Suprapubic skin (tissue), 3 donors: ENCODE measurements at regions not wholly inside any gene's neighbourhood (a gene's known extent, or its start where the extent isn't known, plus 50 kb on each side); places are given as distances from the start of the nearest gene placed in this dataset.

ENCODE experiments used
- CTCF ChIP-seq, 2 donors: fragments of 200-600 bp in 1 of 2; fragments of 450-650 bp in 1 of 2; sonication (generic) in 1 of 2; IDR thresholded peaks; one replicate each; pipeline ENCODE4 v1.5.1; 2016 to 2019; ENCODE audit warnings: antibody characterized with exemption in 2 of 2, mild to moderate bottlenecking in 1 of 2, moderate library complexity in 1 of 2
- POLR2AphosphoS5 ChIP-seq, 3 donors: sonication (generic); formaldehyde crosslinking; IDR thresholded peaks; one replicate each; pipeline ENCODE4 v1.6.1; 2017; ENCODE audit warnings: antibody characterized with exemption in 3 of 3

- no peak for TF ChIP-seq POLR2AphosphoS5 (IDR thresholded peaks at IDR 0.05)
- TF ChIP-seq CTCF (IDR thresholded peaks at IDR 0.05), result no peak
Measured at GRCh38 chrX:68894513-68895340, 65.9 kb downstream of the EFNB1 start.
